GM21447 (cell line): ENCODE measurements at regions not wholly inside any gene's neighbourhood (a gene's known extent, or its start where the extent isn't known, plus 50 kb on each side); places are given as distances from the start of the nearest gene placed in this dataset.

Experiments used
- ATAC-seq: cut with Tn5 transposase; IDR thresholded peaks from one replicate; pipeline ENCODE4 v1.9.1; 2021; ENCODE audit not compliant: unreplicated experiment

- no peak for ATAC-seq
Measured at GRCh38 chr6:139494376-139494990, 120.0 kb upstream of the CITED2 start.

- ATAC-seq: no peak
Measured at GRCh38 chr6:139490482-139490881, 116.0 kb upstream of the CITED2 start.

GRCh38 chr6:139486476-139486799, 112.0 kb upstream of the CITED2 start:
- ATAC-seq: no peak

GRCh38 chr6:139485742-139486475, 111.5 kb upstream of the CITED2 start:
- no peak for ATAC-seq

- ATAC-seq: no peak
Measured at GRCh38 chr6:139485185-139485584, 110.7 kb upstream of the CITED2 start.

GRCh38 chr6:139483079-139483478, 108.6 kb upstream of the CITED2 start:
- ATAC-seq: no peak

- no peak for ATAC-seq
Measured at GRCh38 chr6:139482287-139482686, 107.8 kb upstream of the CITED2 start.

GRCh38 chr6:139480356-139481165, 106.1 kb upstream of the CITED2 start:
- ATAC-seq: no peak

GRCh38 chr6:139479433-139480222, 105.2 kb upstream of the CITED2 start:
- no peak for ATAC-seq

- no peak for ATAC-seq
Measured at GRCh38 chr6:139475646-139476045, 101.2 kb upstream of the CITED2 start.

- no peak for ATAC-seq
Measured at GRCh38 chr6:139475241-139475640, 100.8 kb upstream of the CITED2 start.

GRCh38 chr6:139474145-139475108, 100.0 kb upstream of the CITED2 start:
- peak; percentile 53 for ATAC-seq

- ATAC-seq: no peak
Measured at GRCh38 chr6:139473731-139474130, 99.3 kb upstream of the CITED2 start.

GRCh38 chr6:139473231-139473701, 98.8 kb upstream of the CITED2 start:
- ATAC-seq: no peak

- no peak for ATAC-seq
Measured at GRCh38 chr6:139472351-139473015, 98.0 kb upstream of the CITED2 start.

- no peak for ATAC-seq
Measured at GRCh38 chr6:139470997-139471396, 96.5 kb upstream of the CITED2 start.

GRCh38 chr6:139468178-139468819, 93.9 kb upstream of the CITED2 start:
- no peak for ATAC-seq

GRCh38 chr6:139457476-139457875, 83.0 kb upstream of the CITED2 start:
- no peak for ATAC-seq
